ENCODE measurements at regions not wholly inside any gene's neighbourhood (a gene's known extent, or its start where the extent isn't known, plus 50 kb on each side); places are given as distances from the start of the nearest gene placed in this dataset.
A peak's percentile ranks its signal among the peaks of the same experiment; 100 is the strongest.

DNA sequence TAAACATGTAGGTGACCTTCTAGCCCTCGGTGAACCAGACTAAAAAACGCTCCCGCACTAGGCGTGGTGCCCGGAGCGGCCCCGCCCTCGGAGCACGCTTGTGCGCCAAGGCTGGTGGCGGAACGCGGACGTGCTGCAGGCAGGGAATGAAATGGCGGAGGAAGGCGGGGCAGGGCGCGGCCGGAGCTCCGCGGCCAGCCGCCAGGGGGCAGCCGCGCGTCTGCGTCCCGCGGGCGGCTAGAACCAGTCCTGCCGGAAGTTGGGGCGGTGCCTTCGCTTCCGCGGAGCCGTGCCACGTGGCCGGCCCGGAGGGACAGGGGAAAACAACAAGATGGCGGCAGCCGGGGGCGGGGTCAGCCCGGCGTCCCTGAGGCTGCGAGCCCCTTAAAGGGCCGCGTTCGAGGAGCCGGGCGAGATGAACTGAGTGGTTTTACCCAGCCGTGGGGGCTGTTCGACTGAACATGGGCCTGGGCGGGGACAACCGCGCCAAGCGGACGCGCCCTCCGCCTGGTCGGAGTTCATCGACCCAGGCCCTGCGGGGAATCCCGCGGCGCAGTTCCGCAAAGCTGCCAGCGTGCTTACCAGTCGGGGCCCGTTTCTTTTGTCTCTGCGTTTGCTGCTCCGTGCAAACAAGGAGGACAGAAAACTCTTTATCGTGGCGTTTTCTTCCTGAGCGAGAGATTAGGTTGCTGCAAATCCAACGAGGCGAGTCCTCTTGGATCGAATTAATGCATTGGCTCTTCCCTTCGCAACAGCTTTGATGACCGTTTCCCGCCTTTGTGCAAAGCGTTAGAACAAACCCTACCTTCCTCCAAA, 90.9 kb upstream of the CHD2 start (continued):
- TF ChIP-seq TCF7 (IDR thresholded peaks at IDR 0.05; ENCODE audit: borderline replicate concordance) (no peak; the same call in 1 of the 2 replicates), E2F8 (IDR thresholded peaks at IDR 0.05; ENCODE audit: low read depth, partially characterized antibody) (no peak), NR2C1 (IDR thresholded peaks at IDR 0.05) (peak; percentile 61), POLR2AphosphoS2 (IDR thresholded peaks at IDR 0.05; ENCODE audit: low read depth, low read length) (peak; percentile 68; the same call in 1 of the 2 replicates), MTA3 (IDR thresholded peaks at IDR 0.05; ENCODE audit: borderline replicate concordance, low read length) (no peak), STAT3 (IDR thresholded peaks at IDR 0.05; ENCODE audit: low read depth, low read length) (no peak), GATAD2B (conservative IDR thresholded peaks at IDR 0.05; ENCODE audit: low read depth) (peak; percentile 94), CEBPZ (IDR thresholded peaks at IDR 0.05; ENCODE audit: low read depth, low read length) (0 out of 2 replicates have a peak, but pooled peaks have one; percentile 8), NBN (IDR thresholded peaks at IDR 0.05) (peak; percentile 86), SMAD1 (IDR thresholded peaks at IDR 0.05; ENCODE audit: low read depth, partially characterized antibody) (peak; percentile 73), RFX5 (IDR thresholded peaks at IDR 0.05; ENCODE audit: low read depth, low read length) (peak; percentile 69; the same call in 1 of the 2 replicates), NR2F1 (conservative IDR thresholded peaks at IDR 0.05) (peak; percentile 84), JUND (IDR thresholded peaks at IDR 0.05; ENCODE audit: low read depth, low read length) (no peak; the same call in 1 of the 2 replicates), BHLHE40 (IDR thresholded peaks at IDR 0.05; ENCODE audit: borderline replicate concordance in 1 of 2, low read depth in 2 of 2, low read length in 1 of 2) (peak; percentile 66 to 88; a peak in 3 of 4 replicates)
- TF ChIP-seq, protein P1, sequence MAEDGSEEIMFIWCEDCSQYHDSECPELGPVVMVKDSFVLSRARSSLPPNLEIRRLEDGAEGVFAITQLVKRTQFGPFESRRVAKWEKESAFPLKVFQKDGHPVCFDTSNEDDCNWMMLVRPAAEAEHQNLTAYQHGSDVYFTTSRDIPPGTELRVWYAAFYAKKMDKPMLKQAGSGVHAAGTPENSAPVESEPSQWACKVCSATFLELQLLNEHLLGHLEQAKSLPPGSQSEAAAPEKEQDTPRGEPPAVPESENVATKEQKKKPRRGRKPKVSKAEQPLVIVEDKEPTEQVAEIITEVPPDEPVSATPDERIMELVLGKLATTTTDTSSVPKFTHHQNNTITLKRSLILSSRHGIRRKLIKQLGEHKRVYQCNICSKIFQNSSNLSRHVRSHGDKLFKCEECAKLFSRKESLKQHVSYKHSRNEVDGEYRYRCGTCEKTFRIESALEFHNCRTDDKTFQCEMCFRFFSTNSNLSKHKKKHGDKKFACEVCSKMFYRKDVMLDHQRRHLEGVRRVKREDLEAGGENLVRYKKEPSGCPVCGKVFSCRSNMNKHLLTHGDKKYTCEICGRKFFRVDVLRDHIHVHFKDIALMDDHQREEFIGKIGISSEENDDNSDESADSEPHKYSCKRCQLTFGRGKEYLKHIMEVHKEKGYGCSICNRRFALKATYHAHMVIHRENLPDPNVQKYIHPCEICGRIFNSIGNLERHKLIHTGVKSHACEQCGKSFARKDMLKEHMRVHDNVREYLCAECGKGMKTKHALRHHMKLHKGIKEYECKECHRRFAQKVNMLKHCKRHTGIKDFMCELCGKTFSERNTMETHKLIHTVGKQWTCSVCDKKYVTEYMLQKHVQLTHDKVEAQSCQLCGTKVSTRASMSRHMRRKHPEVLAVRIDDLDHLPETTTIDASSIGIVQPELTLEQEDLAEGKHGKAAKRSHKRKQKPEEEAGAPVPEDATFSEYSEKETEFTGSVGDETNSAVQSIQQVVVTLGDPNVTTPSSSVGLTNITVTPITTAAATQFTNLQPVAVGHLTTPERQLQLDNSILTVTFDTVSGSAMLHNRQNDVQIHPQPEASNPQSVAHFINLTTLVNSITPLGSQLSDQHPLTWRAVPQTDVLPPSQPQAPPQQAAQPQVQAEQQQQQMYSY (CRISPR knock-in tag; IDR thresholded peaks at IDR 0.05) = no peak
- TF ChIP-seq, protein P2, sequence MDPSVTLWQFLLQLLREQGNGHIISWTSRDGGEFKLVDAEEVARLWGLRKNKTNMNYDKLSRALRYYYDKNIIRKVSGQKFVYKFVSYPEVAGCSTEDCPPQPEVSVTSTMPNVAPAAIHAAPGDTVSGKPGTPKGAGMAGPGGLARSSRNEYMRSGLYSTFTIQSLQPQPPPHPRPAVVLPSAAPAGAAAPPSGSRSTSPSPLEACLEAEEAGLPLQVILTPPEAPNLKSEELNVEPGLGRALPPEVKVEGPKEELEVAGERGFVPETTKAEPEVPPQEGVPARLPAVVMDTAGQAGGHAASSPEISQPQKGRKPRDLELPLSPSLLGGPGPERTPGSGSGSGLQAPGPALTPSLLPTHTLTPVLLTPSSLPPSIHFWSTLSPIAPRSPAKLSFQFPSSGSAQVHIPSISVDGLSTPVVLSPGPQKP (IDR thresholded peaks at IDR 0.05; ENCODE audit: low read depth, low read length) = peak; percentile 98
